OCI-LY7 (cell line): ENCODE measurements at regions not wholly inside any gene's neighbourhood (a gene's known extent, or its start where the extent isn't known, plus 50 kb on each side); places are given as distances from the start of the nearest gene placed in this dataset.

Experiments
- EZH2phosphoT487 ChIP-seq: fragments of 200-600 bp; sonication (generic); IDR thresholded peaks from 2 replicates; pipeline ENCODE4 v1.6.1; 2018; ENCODE audit warnings: low read depth, borderline replicate concordance, mild to moderate bottlenecking, mixed run types, antibody characterized with exemption, low read length, moderate library complexity, mixed read lengths
- TF ChIP-seq, protein P1 (sequence below): fragments of 200-600 bp; sonication (generic); conservative IDR thresholded peaks from 2 replicates; pipeline ENCODE4 v1.5.1; 2014; ENCODE audit warnings: mild to moderate bottlenecking, antibody characterized with exemption, low read length, moderate library complexity, mixed read lengths

DNA sequence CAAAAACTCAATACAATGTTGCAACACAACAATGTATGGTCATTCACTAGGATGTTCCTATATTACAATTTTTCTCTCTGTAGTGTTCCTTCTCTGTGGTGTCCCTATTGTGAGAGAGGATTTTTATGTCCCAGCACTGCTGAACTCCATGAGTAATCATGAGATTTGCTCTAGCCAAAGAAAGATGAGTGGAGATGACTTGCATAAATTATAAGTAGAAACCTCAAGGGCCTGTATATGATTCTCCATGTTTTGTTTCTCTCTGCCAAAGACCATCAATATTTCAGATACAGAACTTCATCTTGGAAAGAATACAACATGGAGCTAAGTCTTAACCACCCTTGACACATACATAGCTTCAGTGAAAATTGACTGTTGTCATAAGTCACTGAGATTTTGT lies 579.1 kb downstream of the TMTC2 start:
- TF ChIP-seq, protein P1, sequence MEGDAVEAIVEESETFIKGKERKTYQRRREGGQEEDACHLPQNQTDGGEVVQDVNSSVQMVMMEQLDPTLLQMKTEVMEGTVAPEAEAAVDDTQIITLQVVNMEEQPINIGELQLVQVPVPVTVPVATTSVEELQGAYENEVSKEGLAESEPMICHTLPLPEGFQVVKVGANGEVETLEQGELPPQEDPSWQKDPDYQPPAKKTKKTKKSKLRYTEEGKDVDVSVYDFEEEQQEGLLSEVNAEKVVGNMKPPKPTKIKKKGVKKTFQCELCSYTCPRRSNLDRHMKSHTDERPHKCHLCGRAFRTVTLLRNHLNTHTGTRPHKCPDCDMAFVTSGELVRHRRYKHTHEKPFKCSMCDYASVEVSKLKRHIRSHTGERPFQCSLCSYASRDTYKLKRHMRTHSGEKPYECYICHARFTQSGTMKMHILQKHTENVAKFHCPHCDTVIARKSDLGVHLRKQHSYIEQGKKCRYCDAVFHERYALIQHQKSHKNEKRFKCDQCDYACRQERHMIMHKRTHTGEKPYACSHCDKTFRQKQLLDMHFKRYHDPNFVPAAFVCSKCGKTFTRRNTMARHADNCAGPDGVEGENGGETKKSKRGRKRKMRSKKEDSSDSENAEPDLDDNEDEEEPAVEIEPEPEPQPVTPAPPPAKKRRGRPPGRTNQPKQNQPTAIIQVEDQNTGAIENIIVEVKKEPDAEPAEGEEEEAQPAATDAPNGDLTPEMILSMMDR: no peak
- TF ChIP-seq EZH2phosphoT487: no peak
